Heart left ventricle (tissue), 16 donors: ENCODE measurements at regions not wholly inside any gene's neighbourhood (a gene's known extent, or its start where the extent isn't known, plus 50 kb on each side); places are given as distances from the start of the nearest gene placed in this dataset.
"Not testable (repeated sequence)": the region's sequence is repeated elsewhere in the genome, so short reads cannot be mapped to it uniquely, and the experiment has no call there.

ENCODE experiments used
- ATAC-seq, 4 donors: fragments of 200-7000 bp; cut with Tn5 transposase; one replicate each; pipeline ENCODE4 v1.9.1; 2020 to 2022; ENCODE audit warnings: moderate library complexity in 4 of 4, mild to moderate bottlenecking in 3 of 4, moderate number of reproducible peaks in 1 of 4
- DNase-seq, 5 donors: peaks; one replicate each; pipeline ENCODE4 v3.0.0-alpha.2; 2020
- H3K27ac ChIP-seq, 12 donors: fragments of 200-600 bp; sonication (generic) in 4 of 12; one replicate each; pipeline versions ENCODE4 v1.5.0 to v1.8.0; 2016 to 2022; ENCODE audit warnings: mild to moderate bottlenecking in 2 of 12
- H3K27me3 ChIP-seq, 9 donors: fragments of 200-600 bp; sonication (generic) in 2 of 9; one replicate each; pipeline versions ENCODE4 v1.5.1 to v1.8.0; 2016 to 2022; ENCODE audit warnings: mild to moderate bottlenecking in 3 of 9
- H3K36me3 ChIP-seq, 9 donors: fragments of 200-600 bp; sonication (generic) in 2 of 9; one replicate each; pipeline versions ENCODE4 v1.5.0 to v1.8.0; 2018 to 2022; ENCODE audit warnings: mild to moderate bottlenecking in 2 of 9
- H3K4me1 ChIP-seq, 12 donors: fragments of 200-600 bp; sonication (generic) in 4 of 12; one replicate each; pipeline versions ENCODE4 v1.5.0 to v1.8.0; 2016 to 2022; ENCODE audit warnings: mild to moderate bottlenecking in 3 of 12
- H3K4me3 ChIP-seq, 12 donors: fragments of 200-600 bp; sonication (generic) in 4 of 12; one replicate each; pipeline versions ENCODE4 v1.5.0 to v1.8.0; 2017 to 2022; ENCODE audit warnings: mild to moderate bottlenecking in 9 of 12, moderate library complexity in 4 of 12
- H3K9me3 ChIP-seq, 12 donors: fragments of 200-600 bp; sonication (generic) in 4 of 12; one replicate each; pipeline versions ENCODE4 v1.5.0 to v1.8.0; 2016 to 2022; ENCODE audit warnings: mild to moderate bottlenecking in 1 of 12
- POLR2A ChIP-seq, 2 donors: fragments of 450-650 bp; IDR thresholded peaks; one replicate each; pipeline ENCODE4 v1.6.1; 2017; ENCODE audit warnings: antibody characterized with exemption in 2 of 2, mild to moderate bottlenecking in 2 of 2, moderate library complexity in 2 of 2
- WGBS, 4 donors: extraction: QIAGEN DNeasy Blood & Tissue Kit in 2 of 4; methylation state at CpG; one replicate each; pipeline versions ENCODE4 v1.1.5 to v1.1.7; 2013 to 2018; 5-methylcytosine and 5-hydroxymethylcytosine counted together
- intact Hi-C, 10 donors: fragments of 100-400 bp; cut with DNase I; formaldehyde crosslinking; loops; one replicate each; pipeline versions ENCODE4 v1.11.1 to v1.14.2; 2022
- TF ChIP-seq, protein P1 (sequence below), 12 donors: fragments of 200-600 bp; sonication (generic) in 4 of 12; IDR thresholded peaks; one replicate each; pipeline versions ENCODE4 v1.5.0 to v1.8.0; 2018 to 2022; ENCODE audit warnings: antibody characterized with exemption in 12 of 12, mild to moderate bottlenecking in 5 of 12
- donor health status: ischemic (EF 13 %, LVEDD 7.1; RV severe dilation, severe dysfunction).
- donor health status: healthy with polysubstance abuse.
- donor health status: DM: no; HTN: yes; CAD: no.
- donor health status: DM: no; HTN: no; CAD: no.
- donor health status: ischemic (EF 25% LVEDD 6.9; RV normal size, moderate dysfunction).
- donor health status: ischemic (EF 25% LVEDD 5.7; RV mildly dilated, moderate dysfunction).
- donor health status: healthy.
- donor health status: DM: yes; HTN: yes; CAD: no.
- donor health status: ischemic (EF 35%, LVEDD 5.7; RV mildly dilated, moderate dysfunction).
- donor health status: nonischemic (EF 11% LVEDD 7.7; RV severe dilation, severe dysfunction).
- donor health status: DM: yes; HTN: yes; CAD: no.
- donor health status: PGD.
- donor health status: ischemic (EF 29% LVEDD 5.4; RV normal size, mild dysfunction).
- donor health status: nonischemic (EF 23%, LVEDD 6.1; RV moderate dilation, normal function).

DNA sequence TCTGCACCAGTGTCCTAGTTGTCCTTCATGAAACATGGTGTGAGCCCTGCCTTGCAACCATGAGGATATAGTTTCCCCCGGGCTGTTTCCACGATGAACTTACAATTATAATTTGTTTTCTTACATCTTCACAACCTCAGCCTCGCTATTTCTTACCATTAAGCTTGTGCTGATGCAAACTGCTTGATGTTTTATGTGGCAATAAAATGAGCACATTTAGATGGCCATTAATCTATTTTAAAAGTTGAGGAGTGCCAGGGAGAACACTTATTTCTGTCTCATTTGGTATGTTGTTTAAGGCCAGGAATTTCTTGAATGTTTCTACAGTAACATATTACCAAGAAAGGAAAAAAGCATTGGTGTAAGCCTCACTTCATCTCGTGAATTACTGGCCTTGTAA, 214.5 kb upstream of the SLC8A1 start:
- 86 to 90% (median 88%) methylated on average over 4 of the region's 4 CpGs for WGBS, 4 donors
- Histone ChIP-seq H3K27ac (peak overlapping the region in 1 of 12 donors; percentile 59), H3K4me3 (no peak overlapping the region), H3K9me3 (no peaks in the 10 kb centered on the region), H3K36me3 (no peaks in the 10 kb centered on the region), H3K27me3 (no peaks in the 10 kb centered on the region), H3K4me1 (peaks cover 0 to 4% (median 0%) of the 10 kb centered on the region in 12 donors)
- intact Hi-C loops = no loop called here
- ATAC-seq (no peak), DNase-seq (no peak)
- no peak for TF ChIP-seq POLR2A (IDR thresholded peaks at IDR 0.05)
- TF ChIP-seq, protein P1, sequence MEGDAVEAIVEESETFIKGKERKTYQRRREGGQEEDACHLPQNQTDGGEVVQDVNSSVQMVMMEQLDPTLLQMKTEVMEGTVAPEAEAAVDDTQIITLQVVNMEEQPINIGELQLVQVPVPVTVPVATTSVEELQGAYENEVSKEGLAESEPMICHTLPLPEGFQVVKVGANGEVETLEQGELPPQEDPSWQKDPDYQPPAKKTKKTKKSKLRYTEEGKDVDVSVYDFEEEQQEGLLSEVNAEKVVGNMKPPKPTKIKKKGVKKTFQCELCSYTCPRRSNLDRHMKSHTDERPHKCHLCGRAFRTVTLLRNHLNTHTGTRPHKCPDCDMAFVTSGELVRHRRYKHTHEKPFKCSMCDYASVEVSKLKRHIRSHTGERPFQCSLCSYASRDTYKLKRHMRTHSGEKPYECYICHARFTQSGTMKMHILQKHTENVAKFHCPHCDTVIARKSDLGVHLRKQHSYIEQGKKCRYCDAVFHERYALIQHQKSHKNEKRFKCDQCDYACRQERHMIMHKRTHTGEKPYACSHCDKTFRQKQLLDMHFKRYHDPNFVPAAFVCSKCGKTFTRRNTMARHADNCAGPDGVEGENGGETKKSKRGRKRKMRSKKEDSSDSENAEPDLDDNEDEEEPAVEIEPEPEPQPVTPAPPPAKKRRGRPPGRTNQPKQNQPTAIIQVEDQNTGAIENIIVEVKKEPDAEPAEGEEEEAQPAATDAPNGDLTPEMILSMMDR (IDR thresholded peaks at IDR 0.05) = no peak

DNA sequence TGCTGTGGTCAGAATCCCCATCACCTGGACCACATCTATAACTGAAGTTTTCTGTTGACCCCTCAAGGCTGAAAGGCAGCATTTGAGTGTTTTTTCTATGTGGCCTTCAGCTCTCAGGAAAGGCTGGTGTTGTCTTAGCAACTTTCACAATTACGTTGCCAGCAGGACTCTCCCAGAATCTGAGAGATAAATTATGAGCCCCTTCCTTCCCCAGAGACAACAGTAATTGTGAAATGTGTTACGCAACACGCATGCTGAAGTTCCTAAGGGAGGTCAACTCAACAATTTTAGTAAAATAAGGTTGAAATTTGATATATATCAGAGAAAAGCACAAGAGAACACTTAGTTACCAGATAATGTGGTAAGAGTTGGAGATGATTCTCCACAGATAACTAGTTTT, 216.5 kb upstream of the SLC8A1 start:
- TF ChIP-seq POLR2A (IDR thresholded peaks at IDR 0.05) = no peak
- TF ChIP-seq, protein P1 (IDR thresholded peaks at IDR 0.05) = no peak
- no peak for DNase-seq
- H3K27me3 ChIP-seq = no peaks in the 10 kb centered on the region
- no peak overlapping the region for H3K4me3 ChIP-seq
- ATAC-seq = peak in 1 of 4 donors; percentile 22
- 51 to 59% (median 52%) methylated on average over 3 of the region's 3 CpGs for WGBS, 4 donors
- peak overlapping the region in 1 of 12 donors; percentile 65 for H3K27ac ChIP-seq
- H3K9me3 ChIP-seq = peaks cover 0 to 9% (median 0%) of the 10 kb centered on the region in 12 donors
- no peaks in the 10 kb centered on the region for H3K36me3 ChIP-seq
- intact Hi-C loops = no loop called here
- peaks cover 0 to 4% (median 0%) of the 10 kb centered on the region in 12 donors for H3K4me1 ChIP-seq

DNA sequence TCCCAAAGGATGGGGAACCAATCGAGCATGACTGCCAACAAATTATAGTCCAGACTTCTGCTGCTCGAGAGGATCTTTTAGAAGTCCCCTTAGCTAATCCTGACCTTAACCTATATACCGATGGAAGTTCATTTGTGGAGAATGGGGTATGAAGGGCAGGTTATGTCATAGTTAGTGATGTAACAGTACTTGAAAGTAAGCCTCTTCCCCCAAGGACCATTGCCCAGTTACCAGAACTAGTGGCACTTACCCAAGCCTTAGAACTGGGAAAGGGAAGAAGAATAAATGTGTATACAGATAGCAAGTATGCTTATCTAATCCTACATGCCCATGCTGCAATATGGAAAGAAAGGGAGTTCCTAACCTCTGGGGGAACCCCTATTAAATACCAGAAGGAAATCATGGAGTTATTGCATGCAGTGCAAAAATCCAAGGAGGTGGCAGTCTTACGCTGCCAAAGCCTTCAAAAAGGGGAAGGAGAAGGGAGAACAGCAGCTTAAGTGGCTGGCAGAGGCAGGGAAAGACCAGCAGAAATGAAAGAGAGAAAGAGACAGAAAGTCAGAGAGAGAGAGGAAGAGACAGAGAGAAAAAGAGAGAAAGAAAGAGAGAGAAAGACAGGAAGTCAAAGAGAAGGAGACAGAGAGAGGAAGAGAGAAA, 224.4 kb upstream of the SLC8A1 start:
- Histone ChIP-seq H3K9me3 (peaks cover 0 to 17% (median 0%) of the 10 kb centered on the region in 12 donors), H3K27ac (peak overlapping the region in 1 of 12 donors; percentile 33)
- H3K27me3 ChIP-seq, ATAC-seq, H3K4me1 ChIP-seq, DNase-seq, intact Hi-C loops, H3K4me3 ChIP-seq, H3K36me3 ChIP-seq: not testable (repeated sequence)
- 70 to 82% (median 75%) methylated on average over 4 of the region's 4 CpGs for WGBS, 4 donors

DNA sequence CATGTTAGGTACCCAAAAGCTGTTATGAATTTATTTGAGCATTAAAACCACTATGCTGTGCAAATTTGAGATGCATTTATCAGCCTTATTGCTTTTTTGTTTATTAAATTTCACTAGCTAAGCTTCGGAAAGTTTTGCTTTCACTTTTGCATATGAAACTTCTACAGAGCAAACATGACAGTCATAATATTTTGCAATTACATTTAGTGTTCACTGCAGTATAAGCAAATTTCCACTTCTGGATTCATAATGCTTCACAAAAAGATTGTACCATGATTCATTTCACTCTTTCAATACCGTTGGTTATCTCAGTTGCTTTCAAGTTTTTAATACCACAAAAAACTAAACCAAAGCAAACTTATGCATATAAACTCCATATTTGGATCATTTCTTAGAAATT, 228.7 kb upstream of the SLC8A1 start:
- Histone ChIP-seq H3K36me3 (no peaks in the 10 kb centered on the region), H3K27me3 (no peaks in the 10 kb centered on the region)
- no peak for TF ChIP-seq POLR2A (IDR thresholded peaks at IDR 0.05)
- TF ChIP-seq, protein P1 (IDR thresholded peaks at IDR 0.05) = no peak

DNA sequence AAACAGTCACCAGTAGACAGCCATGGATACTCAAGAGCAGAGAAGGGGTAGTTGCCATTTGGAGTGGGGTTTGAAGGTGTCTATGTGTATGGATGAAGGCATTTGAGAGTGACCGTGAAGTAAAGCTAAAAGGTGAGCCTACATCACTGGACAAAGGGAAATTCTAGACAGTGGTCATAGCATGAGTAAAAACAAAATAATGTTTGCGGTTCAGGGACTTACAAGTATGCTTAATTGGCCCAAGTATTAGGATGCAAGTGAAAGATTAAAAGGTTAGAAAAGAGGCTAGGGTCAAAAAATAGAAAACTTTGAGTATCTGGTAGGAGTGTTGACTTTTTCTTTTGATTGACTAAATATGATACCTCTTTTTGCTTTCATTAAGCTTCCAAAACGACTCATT, 238.1 kb upstream of the SLC8A1 start:
- no peaks in the 10 kb centered on the region for H3K27me3 ChIP-seq
- no peaks in the 10 kb centered on the region for H3K36me3 ChIP-seq
- no peak for TF ChIP-seq POLR2A (IDR thresholded peaks at IDR 0.05)
- TF ChIP-seq, protein P1 (IDR thresholded peaks at IDR 0.05) = no peak
- H3K27ac ChIP-seq = no peak overlapping the region
- no peak overlapping the region for H3K4me3 ChIP-seq
- DNase-seq (no peak), ATAC-seq (no peak)
- no peaks in the 10 kb centered on the region for H3K4me1 ChIP-seq
- peaks cover 0 to 6% (median 0%) of the 10 kb centered on the region in 12 donors for H3K9me3 ChIP-seq
- intact Hi-C loops = no loop called here
- 87 to 89% (median 88%) methylated on average over 3 of the region's 3 CpGs for WGBS, 4 donors

More for the DNA sequence above, 228.7 kb upstream of the SLC8A1 start:
- ATAC-seq (no peak), DNase-seq (no peak)
- H3K4me1 ChIP-seq = no peaks in the 10 kb centered on the region
- peak overlapping the region in 5 of 12 donors; percentile 9 to 44 (median 27) for H3K4me3 ChIP-seq
- intact Hi-C loops = no loop called here
- H3K9me3 ChIP-seq = peaks cover 0 to 9% (median 0%) of the 10 kb centered on the region in 12 donors
- 38 to 62% (median 52%) methylated on average over 2 of the region's 2 CpGs for WGBS, 4 donors
- peak overlapping the region in 1 of 12 donors; percentile 34 for H3K27ac ChIP-seq
